ENCODE measurements at regions not wholly inside any gene's neighbourhood (a gene's known extent, or its start where the extent isn't known, plus 50 kb on each side); places are given as distances from the start of the nearest gene placed in this dataset.

GRCh38 chr2:239629926-239630617 is 229.3 kb upstream of the HDAC4 start:
- no peak for TF ChIP-seq CTCF (IDR thresholded peaks at IDR 0.05; ENCODE audit: low read length)
- TF ChIP-seq EZH2 (IDR thresholded peaks at IDR 0.05; ENCODE audit: borderline replicate concordance, low read length): no peak

Data from OCI-LY1 (cell line).